UCSD-AML1 (cell line): ENCODE measurements at regions not wholly inside any gene's neighbourhood (a gene's known extent, or its start where the extent isn't known, plus 50 kb on each side); places are given as distances from the start of the nearest gene placed in this dataset.

ENCODE experiments used
- DNase-seq: peaks from one replicate; lab custom pipeline; 2025; ENCODE audit not compliant: unreplicated experiment; lab: John Stamatoyannopoulos, UW

DNA sequence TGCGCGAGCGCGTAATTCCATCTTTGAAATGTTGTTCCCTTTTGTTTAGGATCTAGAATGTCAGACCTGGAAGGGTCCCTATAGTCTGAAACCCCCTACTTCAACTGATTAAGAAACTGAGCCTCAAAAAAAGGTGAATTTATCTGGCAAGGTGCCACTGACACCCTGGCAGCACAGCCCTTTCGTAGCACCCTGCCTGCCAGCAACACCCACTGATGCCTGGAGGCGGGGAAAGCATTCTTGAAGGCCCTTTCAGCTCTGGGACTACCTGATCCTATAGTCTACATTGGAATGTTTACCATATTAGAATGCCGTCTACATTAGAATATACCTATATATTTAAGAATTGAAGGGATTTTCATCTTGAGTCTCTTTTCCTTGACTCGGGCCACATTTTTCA, 542.3 kb downstream of the BUD13 start:
- no peak for DNase-seq

DNA sequence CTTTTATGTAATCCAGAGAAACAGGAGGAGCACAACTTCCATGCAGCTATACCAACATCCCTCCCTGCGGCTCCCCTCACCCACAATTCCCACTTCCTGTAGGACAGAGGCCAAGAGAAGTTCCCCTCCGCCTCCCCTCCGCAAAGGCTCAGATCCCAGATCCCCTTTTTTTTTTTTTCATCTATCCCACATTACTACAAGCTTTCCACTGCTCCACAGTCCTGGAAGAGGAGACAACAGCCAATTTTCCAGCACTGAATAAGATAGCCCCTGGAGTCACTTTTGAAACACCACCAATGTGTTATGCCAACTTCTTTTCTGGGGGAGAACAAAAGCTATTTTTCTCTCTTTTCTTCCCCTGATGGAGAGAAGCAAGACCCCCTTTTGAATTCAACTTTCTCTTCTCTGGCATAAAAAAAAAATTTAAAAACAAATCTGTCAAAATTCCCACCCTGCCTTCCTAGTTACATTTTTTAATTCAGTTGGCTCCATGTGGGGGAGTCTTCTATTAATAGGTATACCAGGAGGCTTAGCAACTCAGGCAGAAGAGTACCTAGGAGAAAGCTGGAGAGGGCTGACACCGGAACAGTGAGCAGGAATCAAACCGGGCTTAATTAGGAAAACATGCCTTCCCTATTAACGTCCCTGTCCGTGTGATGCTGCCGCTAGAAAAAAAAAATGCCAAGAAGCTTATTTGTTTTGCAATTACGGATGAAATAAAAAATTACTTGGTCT, 543.4 kb downstream of the BUD13 start:
- no peak for DNase-seq

DNA sequence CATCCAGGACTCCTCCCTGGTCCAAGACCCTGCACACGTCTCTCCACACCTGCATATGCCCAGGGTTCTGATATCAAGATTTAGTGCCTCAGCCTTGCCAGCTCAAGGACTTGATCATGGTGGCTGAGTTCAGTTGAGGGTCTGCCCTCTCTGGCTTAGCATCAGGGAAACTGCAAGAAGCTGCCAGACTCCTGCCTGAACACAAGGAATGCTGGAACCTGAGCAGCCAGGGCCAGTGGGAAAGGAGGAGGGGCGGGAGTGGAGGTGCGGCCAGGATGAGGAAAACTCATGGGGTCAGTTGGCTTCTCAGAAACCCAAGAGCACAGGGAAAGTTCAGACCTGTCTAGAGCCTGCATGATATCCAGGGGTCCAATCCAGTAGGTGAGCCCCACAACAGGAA, 546.1 kb downstream of the BUD13 start:
- DNase-seq, result no peak

DNA sequence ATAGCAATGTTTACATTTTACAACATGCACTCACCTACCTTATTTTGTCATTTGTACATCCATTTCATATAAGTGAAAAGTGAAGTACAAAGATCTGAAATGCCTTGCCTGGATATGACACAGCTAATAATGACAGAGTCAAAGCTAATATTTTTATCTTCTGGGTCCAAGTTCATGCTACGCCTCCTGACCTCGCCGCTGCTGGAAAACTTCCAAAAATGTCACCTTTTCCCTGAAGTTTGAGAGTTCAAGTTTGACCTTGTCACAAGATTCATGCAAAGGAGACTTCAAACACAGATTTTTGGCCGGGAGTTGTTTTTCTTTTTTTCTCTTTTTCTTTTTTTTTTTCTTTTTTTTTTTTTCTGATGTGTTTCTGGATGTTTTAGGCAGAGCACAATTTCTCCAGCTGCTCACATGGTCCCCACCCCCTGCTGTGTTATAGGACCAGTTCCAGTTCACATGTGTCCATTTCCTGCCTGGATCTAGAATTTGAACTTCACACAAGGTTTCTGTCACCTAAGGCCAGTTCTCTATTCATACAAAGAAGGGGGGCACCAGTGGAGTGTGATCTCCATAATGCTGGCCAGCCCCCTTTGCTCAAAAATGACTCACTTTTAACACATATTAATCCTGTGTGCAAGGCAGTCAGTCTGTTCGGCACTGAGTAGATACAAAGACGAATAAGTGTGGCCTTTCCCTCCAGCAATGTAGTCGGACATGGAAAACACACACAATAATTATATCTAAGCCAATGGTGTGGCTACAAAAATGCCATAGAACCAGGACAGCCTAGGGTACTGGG, 546.8 kb downstream of the BUD13 start:
- no peak for DNase-seq

DNA sequence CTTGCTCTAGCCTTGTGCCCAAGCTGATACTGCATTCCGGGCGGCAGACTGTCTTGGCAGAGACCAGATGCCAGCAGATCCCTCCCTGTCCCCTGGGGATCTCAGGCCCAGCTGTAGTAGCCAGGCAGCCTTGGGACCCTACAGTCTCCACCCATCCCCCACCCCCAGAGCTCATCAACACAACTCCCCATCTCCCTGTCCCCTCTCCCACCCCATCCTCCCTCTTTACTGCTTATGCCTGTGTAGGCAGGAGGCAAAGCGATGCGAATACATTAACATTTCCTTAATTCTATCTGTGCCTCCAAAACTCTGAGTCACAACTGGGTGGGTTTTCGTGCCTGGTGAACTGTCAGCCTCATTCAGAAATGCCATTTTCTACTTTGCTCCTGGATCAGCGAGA, 547.6 kb downstream of the BUD13 start:
- no peak for DNase-seq

DNA sequence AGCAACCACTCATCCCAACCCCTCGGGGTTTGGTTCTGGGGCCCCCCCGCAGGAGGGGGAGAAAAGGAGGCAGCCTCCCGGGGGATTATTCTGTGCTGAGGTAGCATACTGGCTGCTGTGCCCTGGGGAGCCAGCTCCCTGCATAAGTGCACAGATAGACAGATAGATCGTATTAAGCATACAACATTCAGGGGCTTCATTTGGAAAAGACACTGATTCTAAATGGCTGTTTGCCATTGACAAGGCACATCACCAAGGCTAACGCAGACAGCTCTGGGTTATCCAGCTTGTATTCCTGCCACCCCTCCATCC, 547.9 kb downstream of the BUD13 start:
- DNase-seq, result no peak

DNA sequence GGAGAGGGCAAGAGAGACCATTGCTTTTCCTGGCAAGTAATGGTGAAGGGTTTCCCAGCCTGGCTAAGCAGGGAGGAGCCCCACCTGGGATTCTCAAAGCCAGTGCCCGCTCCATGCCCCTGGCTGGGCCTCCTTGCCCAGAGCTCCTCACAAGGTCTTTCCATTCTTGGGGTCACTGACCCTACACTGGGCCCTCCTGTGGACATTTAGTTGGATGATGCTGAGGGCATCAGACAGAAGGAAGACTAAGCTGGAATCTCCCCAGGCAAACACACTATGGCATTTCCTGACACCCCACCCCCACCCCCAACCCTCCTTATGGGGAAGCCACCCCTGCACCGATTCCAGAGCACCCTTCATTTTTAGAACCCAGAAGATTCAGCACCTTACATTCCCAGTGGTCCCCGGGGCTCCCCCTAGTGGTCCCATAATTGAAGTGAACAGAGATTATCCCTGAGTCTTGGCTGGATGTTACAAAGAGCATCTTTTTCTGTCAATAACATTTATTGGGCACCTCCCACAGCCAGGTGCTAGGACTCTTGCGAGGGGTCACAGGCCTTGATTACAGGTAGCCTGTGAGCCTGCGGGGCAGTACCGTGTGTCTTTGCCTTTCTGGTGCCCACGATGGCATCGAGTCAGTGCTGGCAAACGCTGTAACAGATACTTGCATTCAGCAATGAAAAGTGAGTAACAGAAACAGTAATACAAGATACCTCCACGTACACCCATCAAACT, 548.5 kb downstream of the BUD13 start:
- peak; percentile 20 for DNase-seq

DNA sequence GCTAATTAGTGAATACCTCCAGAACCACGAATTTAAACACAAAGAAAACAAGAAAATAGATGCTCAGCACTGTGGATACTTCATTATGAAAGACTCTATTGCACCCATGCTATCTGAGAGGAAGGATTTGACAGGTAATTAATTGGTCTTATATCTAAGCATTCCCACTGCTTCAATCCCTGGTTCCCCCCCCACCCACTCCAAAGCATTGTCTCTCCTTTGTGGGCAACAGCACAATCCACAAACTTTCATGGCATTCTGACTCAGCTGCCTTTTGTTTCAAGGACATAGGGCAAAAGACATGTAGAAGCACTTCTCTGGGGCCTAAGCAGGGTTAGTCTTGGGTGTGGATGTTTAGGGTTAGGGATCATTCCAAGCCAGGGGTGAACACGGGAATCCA, 551.4 kb downstream of the BUD13 start:
- no peak for DNase-seq

DNA sequence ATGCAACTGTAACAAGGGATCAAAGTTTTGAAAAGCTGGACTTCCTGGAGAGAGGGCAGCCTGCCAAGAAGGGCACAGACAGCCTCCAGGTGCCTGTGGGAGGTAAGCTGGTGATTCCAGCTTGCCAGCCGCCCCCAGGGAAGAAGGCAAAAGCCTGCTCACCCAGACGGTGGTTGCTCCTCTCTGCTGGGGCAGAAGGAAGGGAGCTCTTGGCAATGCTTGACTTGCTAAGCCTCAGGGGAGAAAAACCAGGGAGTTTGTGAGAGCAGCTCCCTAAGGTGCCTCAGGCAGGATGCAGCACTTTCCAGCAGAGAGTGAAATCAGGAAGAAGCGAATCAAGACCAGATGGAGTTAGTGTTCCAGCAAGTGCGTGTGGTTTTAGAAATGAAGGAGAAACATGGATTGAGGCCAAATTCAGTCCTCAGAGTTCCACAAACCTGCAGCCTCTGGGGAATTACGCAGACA, 553.6 kb downstream of the BUD13 start:
- DNase-seq, result no peak

DNA sequence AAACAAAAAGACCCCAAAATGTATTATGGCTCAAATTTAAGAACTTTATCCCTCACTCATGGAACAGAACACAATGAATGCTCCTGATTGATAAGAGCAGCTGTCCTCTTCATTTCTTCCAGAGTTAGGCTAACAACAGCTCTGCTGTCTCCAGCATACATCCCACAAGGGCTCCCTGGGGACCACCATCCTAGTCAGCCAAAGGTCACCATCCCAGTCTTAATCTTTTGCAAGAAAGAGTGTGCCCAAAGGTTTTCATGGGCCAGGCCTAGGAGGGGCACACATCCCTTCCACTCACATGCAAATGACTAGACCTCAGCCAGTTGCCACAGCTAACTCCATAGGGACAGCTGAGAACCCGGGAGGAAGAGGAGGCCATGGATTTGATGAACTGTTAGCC, 555.3 kb downstream of the BUD13 start:
- no peak for DNase-seq

DNA sequence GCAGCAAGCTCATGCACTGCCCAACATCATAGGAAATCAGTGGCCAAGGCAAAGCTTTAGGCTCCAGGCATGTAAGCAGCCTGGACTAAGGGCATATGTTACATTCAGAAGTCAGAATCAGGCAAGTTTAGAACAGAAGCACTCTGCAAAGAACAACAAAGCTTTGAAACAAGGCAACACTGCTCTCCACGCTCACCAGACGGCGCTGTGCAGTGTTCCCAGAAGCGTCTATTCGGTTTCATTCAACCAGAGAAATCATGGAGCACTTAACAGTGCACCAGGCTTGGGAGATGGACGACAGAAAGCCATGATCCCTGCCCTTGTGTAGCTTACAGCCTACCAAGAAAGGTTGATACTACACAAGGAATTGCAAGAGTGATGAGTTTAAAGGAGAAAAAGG, 555.8 kb downstream of the BUD13 start:
- DNase-seq, result peak; percentile 31

DNA sequence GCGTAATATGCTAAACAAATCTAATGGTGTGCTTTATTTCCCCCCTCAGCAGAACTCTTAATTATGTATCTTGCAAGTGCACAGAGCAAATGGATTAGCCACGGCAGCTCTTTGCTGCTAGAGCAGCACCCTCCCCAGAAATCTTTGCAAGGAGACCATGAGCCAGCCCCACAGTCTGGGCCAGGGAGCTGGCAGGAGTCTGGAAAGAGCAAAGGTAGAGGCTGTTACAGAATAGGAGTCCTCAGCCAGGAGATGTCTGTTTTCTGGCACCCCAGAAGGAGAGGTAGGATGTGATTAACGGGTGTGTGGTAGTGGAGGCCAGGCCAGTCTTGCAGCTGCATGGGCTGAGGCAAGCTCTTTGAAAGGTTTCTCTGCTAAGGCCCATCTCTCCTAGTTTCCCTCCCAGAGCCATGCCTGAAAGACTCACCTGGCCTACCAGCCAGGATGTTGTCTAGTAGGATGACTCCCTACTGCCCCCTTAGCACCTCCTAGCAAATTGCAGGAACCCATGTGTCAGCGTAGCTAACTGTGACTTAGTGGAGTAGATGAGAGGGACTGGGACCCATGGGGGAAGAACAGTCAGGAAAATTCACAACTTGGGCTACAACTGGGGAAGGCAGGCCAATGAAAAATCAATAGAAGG, 557.2 kb downstream of the BUD13 start:
- no peak for DNase-seq

DNA sequence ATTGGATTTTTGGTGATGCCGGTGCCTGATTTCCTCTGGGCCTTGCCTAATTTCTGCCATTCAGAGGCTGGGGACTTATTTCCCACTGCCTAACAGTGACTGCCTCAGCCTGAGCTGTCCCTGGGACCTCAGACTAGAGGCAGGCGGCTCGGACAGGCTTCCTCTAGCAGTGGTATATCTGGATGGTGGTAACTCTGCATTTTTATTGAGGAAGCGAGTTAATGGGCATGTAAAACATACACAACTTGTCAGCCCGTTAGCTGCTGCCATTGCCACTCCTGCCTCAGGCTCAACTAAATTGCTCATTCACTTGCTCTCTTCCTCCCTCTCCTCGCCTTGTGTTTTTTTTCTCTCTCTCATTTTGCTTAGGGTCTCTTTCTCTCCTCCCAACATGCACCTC, 561.6 kb downstream of the BUD13 start:
- DNase-seq, result no peak

DNA sequence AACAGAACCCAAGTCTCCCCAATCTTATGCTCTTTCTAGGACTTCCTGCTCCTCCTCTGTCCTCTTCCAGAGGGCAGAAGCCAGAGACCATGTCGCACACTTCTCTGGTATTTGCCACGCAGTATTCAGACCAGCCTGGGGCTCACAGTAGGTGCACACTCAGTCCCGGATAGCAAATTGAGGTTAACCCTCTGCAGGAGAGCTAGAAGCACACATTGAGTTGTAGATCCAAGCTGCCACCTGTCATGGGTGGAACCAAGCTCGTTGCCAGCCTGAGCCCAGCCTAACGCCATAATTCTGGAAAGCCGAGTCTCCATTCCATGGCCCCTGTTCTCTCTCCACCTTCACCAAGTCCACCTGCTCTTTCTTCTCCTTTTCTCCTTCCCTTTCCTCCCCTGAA, 562.1 kb downstream of the BUD13 start:
- no peak for DNase-seq

DNA sequence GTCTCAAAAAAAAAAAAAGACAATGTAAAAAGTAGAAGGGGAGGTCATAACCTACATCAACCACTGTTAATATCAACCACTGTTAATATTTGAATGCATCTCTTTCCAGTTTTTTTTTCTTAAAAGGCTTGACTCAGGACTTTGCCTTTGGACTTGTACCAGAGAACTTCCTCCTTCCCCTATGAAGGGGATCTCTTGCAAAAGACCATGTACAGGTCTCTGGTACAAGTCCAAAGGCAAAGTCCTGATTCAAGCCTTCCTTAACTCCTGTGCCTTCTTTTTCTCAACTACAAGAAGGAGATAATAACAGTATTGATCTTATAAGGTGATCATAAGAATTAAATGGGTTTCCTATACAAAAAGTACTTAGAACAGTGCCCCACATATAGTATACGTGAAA, 563.5 kb downstream of the BUD13 start:
- DNase-seq, result no peak

DNA sequence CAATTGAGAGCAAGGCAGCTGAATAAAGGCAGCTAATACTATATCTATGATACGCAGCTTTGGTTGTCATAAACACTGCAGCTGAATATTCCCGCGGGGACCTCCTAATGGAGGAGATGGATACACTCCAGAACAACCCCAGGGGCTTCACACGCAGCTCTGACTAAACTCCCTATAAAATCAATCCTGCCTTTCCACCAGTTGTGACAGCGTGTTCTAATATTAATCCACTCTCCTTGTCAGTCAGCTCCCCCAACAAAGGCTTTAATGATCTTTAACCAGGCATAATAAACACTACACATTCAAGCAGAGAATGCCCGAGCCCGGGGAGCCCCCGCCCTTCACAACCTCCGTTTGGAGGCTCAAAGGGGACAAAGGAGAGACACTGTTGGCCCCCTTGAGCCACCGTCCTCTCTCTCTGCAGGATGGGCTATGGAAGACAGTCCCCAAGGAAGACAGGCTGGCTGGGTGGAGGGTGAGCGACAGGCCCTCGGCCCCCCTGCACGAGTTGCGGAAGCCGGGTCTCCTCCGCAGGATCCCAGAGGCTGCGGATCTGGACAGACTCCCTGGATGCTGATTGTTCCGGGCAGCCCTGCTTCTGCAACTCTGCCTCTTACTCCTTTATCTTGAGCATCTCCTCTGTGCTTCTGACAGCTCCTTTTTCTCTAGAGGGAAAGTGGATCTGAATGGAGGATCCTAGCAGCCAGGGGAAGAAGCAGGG, 565.2 kb downstream of the BUD13 start:
- no peak for DNase-seq

DNA sequence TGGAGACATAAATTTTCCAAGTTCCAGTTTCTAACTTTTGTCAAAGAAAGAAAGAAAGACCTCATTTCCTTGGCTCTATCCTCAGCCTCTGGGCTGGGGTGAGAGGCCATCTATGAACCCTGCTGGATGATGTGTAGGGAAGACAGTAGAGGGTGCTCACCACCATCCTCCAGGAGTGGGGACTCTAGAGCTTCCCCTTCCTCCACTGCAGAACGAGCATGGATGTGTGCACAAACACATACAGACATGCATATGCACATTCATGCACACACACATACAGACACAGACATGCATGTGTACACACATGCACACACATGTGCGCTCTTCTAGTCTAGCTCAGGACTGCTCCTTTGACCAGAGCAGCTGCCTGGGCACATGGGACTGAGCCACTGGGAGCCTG, 565.8 kb downstream of the BUD13 start:
- DNase-seq, result no peak

DNA sequence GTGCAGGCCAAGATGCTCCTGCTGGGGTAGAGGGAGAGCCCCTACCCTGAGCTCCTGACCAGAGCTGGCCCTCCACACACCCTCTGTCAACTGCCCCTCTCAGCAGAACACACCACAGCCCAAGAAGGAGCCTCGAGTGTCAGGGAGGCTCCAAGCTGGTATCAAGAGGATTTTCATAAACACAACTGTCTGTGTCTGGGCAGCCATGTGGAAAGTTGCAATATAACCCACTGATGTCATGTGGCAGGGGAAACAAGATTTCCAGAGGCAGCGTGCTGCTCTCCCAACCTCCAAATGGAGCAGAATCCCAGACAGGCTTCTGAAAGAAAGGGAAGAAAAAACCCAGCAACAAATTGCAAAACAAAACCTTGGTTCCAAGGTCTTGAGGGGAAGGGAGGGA, 569.9 kb downstream of the BUD13 start:
- no peak for DNase-seq

DNA sequence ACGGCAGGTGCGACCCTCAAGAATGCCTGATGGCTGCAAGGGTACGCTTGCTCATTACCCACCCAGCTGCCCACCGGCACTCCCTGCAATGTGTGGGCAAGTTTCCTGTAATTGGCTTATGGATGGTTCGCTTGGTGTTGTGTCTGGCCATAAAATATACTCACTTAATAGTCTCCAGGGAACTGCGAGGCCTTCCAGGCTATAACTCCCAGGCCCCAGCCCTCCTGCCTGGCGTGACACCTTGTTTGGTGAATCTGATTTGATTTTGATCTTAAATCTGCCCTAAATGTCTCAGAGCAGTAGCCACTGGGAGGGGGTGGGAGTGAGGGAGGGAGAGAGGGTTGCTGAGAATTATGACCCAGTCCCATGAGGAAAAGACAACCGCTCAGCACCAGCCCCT, 572.2 kb downstream of the BUD13 start:
- DNase-seq, result no peak

DNA sequence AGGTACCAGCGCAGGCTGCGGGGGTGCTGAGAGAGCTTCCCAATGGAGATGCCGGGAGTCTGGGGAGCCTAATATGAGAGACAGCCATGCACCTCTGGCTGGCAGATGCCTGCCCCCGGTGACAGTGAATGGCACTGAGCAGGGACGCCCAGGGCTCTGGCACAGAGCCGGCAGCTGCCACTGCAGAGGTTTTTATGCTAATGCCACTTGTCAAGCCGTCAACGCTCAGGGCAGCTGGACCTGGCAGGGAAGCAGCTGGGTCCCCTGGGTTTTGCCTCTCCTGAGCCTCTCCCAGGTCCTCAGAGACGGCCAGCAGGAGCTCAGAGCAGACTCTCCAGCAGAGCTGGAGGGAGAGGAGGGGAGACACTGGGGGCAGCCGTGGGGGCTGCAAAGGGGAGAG, 573.6 kb downstream of the BUD13 start:
- DNase-seq, result no peak
